Fibroblast of the aortic adventitia (primary cell): ENCODE measurements at regions not wholly inside any gene's neighbourhood (a gene's known extent, or its start where the extent isn't known, plus 50 kb on each side); places are given as distances from the start of the nearest gene placed in this dataset.

Experiments
- DNase-seq: peaks from one replicate; pipeline ENCODE4 v3.0.0-alpha.2; 2010; ENCODE audit warnings: low read depth
- H3K4me3 ChIP-seq: 2 replicates; pipeline ENCODE4 v1.5.1; 2011; ENCODE audit warnings: low read depth, mild to moderate bottlenecking, control low read depth, low read length, moderate library complexity
- CTCF ChIP-seq: IDR thresholded peaks from 2 replicates; pipeline ENCODE4 v1.5.1; 2011; ENCODE audit warnings: mild to moderate bottlenecking, low read length, control low read depth, inconsistent platforms; ENCODE audit not compliant: insufficient read depth

GRCh38 chr4:45064741-45065140 lies 338.4 kb upstream of the GNPDA2 start:
- no peak overlapping the region for H3K4me3 ChIP-seq
- DNase-seq: no peak
- TF ChIP-seq CTCF: no peak

GRCh38 chr4:45063696-45064095 lies 337.3 kb upstream of the GNPDA2 start:
- TF ChIP-seq CTCF: no peak
- H3K4me3 ChIP-seq: no peak overlapping the region
- DNase-seq: no peak

GRCh38 chr4:45062935-45063545 lies 336.7 kb upstream of the GNPDA2 start:
- H3K4me3 ChIP-seq: no peak overlapping the region
- no peak for DNase-seq
- no peak for TF ChIP-seq CTCF

- DNase-seq: no peak
- no peak overlapping the region for H3K4me3 ChIP-seq
- TF ChIP-seq CTCF: no peak
These were observed 317.6 kb upstream of the GNPDA2 start for GRCh38 chr4:45043911-45044310.

- no peak for TF ChIP-seq CTCF
- DNase-seq: no peak
- H3K4me3 ChIP-seq: no peak overlapping the region
These were observed 310.3 kb upstream of the GNPDA2 start for GRCh38 chr4:45036677-45037076.

- TF ChIP-seq CTCF: no peak
- H3K4me3 ChIP-seq: no peak overlapping the region
- no peak for DNase-seq
These were observed 307.5 kb upstream of the GNPDA2 start for GRCh38 chr4:45033676-45034419.
